K562 (cell line): ENCODE measurements at regions not wholly inside any gene's neighbourhood (a gene's known extent, or its start where the extent isn't known, plus 50 kb on each side); places are given as distances from the start of the nearest gene placed in this dataset.

Source experiments
- ATAC-seq: fragments of 200-7000 bp; cut with Tn5 transposase; 3 replicates; pipeline ENCODE4 v1.9.1; 2020; ENCODE audit warnings: moderate library complexity
- BruUV-seq: library from RNA; stranded (reverse); fragments of 400-500 nt; replicated peaks from 2 replicates; lab custom pipeline; 2021; lab: Mats Ljungman, UMichigan
- CTCF ChIA-PET: fragments of 300-600 bp; formaldehyde crosslinking; extraction: SDS; loops from one replicate; lab custom pipeline; 2021; ENCODE audit warnings: low intra/inter-chr PET ratio; lab: Yijun Ruan, JAX
- POLR2A ChIA-PET: fragments of 300-600, 350-650 bp; sonication (Branson Sonifier 250); formaldehyde crosslinking; extraction: SDS; loops from one replicate; lab custom pipeline; 2021; ENCODE audit warnings: antibody characterized with exemption, inconsistent platforms; lab: Yijun Ruan, JAX
- DNase-seq, 4 experiments: peaks; one replicate each; pipeline versions ENCODE4 v3.0.0 to v3.0.0-alpha.2; 2011 to 2018; ENCODE audit warnings: low spot score in 3 of 4, mixed read lengths in 3 of 4; ENCODE audit errors: extremely low read depth in 1 of 4
- FAIRE-seq: peaks from 2 replicates; lab custom pipeline; 2011; peaks lifted over from hg19 to GRCh38; lab: Jason Lieb, UNC
- H2AFZ ChIP-seq: 2 replicates; pipeline ENCODE4 v1.6.0; 2011; ENCODE audit warnings: low read depth, low read length, control low read depth, inconsistent platforms
- H3K27ac ChIP-seq: fragments of 200-600 bp; 3 replicates; pipeline ENCODE4 v1.8.0; 2011; ENCODE audit warnings: low read depth, mild to moderate bottlenecking, control low read depth, inconsistent platforms, low read length, moderate library complexity, mixed read lengths; ENCODE audit errors: extremely low read depth
- H3K27me3 ChIP-seq, 2 experiments: fragments of 300-600 bp in 1 of 2; 2 replicates in 1 of 2; 3 replicates in 1 of 2; pipeline versions ENCODE4 v1.6.0 to v1.8.0; 2011; ENCODE audit warnings: inconsistent platforms in 2 of 2, low read length in 2 of 2, mild to moderate bottlenecking in 1 of 2, mixed read lengths in 1 of 2, moderate library complexity in 1 of 2; ENCODE audit not compliant: control insufficient read depth in 2 of 2, insufficient read depth in 2 of 2
- H3K36me3 ChIP-seq: fragments of 300-600 bp; 3 replicates; pipeline ENCODE4 v1.8.0; 2011; ENCODE audit warnings: mild to moderate bottlenecking, low read length, inconsistent platforms; ENCODE audit not compliant: control insufficient read depth, insufficient read depth
- H3K4me1 ChIP-seq, 2 experiments: fragments of 200-600 bp in 1 of 2; replicated peaks in 1 of 2; 2 replicates in 1 of 2; 3 replicates in 1 of 2; pipeline versions ENCODE4 v1.5.1 to v1.8.0; 2011; ENCODE audit warnings: inconsistent platforms in 2 of 2, low read length in 2 of 2, mild to moderate bottlenecking in 1 of 2, mixed read lengths in 1 of 2, moderate library complexity in 1 of 2; ENCODE audit not compliant: control insufficient read depth in 2 of 2, insufficient read depth in 2 of 2
- H3K4me2 ChIP-seq: 2 replicates; pipeline ENCODE4 v1.6.1; 2011; ENCODE audit warnings: low read length, control low read depth, inconsistent platforms, mixed read lengths; ENCODE audit not compliant: insufficient read depth
- H3K4me3 ChIP-seq: fragments of 200-600 bp; sonication (generic), shearing (Covaris generic); 2 replicates; pipeline ENCODE4 v1.5.1; 2016; ENCODE audit warnings: control low read depth, inconsistent platforms
- H3K79me2 ChIP-seq: fragments of 200-600 bp; 3 replicates; pipeline ENCODE4 v1.8.0; 2011; ENCODE audit warnings: low read length, inconsistent platforms; ENCODE audit not compliant: control insufficient read depth, insufficient read depth
- H3K9ac ChIP-seq, 2 experiments: 2 replicates each; pipeline versions ENCODE4 v1.6.0 to v1.6.1; 2011; ENCODE audit warnings: low read depth in 2 of 2, low read length in 2 of 2, control low read depth in 1 of 2, inconsistent platforms in 1 of 2, mild to moderate bottlenecking in 1 of 2, mixed read lengths in 1 of 2; ENCODE audit not compliant: insufficient read depth in 1 of 2
- H3K9me1 ChIP-seq: one replicate; pipeline ENCODE4 v1.6.0; 2011; ENCODE audit warnings: inconsistent platforms, mild to moderate bottlenecking, low read length, moderate library complexity; ENCODE audit not compliant: control insufficient read depth, insufficient read depth
- H3K9me3 ChIP-seq: replicated peaks from 2 replicates; pipeline ENCODE4 v1.5.1; 2011; ENCODE audit warnings: low read depth, low read length, inconsistent platforms; ENCODE audit not compliant: control insufficient read depth, insufficient read depth
- H4K20me1 ChIP-seq: replicated peaks from 2 replicates; pipeline ENCODE4 v1.6.1; 2011; ENCODE audit warnings: low read length, inconsistent platforms, mixed read lengths; ENCODE audit not compliant: control insufficient read depth, insufficient read depth
- ILK ChIP-seq: fragments of 450-650 bp; IDR thresholded peaks from 2 replicates; pipeline ENCODE4 v1.6.1; 2016; ENCODE audit warnings: missing genetic modification characterization, low read depth, mild to moderate bottlenecking, missing compliant biosample characterization, moderate library complexity, borderline replicate concordance
- JUN ChIP-seq, 2 experiments: sonication (generic) in 1 of 2; formaldehyde crosslinking in 1 of 2; IDR thresholded peaks; 2 replicates each; pipeline versions ENCODE4 v1.6.1 to v1.8.0; 2012 to 2022; ENCODE audit warnings: borderline replicate concordance in 2 of 2, mild to moderate bottlenecking in 2 of 2, improper control_type of control experiment in 1 of 2, low read depth in 1 of 2, low read length in 1 of 2, missing genetic modification reagents in 1 of 2
- JUND ChIP-seq, 2 experiments: IDR thresholded peaks; 2 replicates in 1 of 2; 3 replicates in 1 of 2; pipeline ENCODE4 v1.6.1; 2011; ENCODE audit warnings: borderline replicate concordance in 2 of 2, low read depth in 2 of 2, low read length in 2 of 2, improper control_type of control experiment in 1 of 2, missing biosample characterization in 1 of 2, missing genetic modification characterization in 1 of 2, missing genetic modification reagents in 1 of 2
- KDM1A ChIP-seq, 2 experiments: fragments of 450-650 bp; IDR thresholded peaks; 2 replicates each; pipeline ENCODE4 v1.6.1; 2016; ENCODE audit warnings: mild to moderate bottlenecking in 2 of 2
- MBD1 ChIP-seq: fragments of 250-450 bp; sonication (Bioruptor Pico); IDR thresholded peaks from 2 replicates; pipeline ENCODE4 v1.8.0; 2022; ENCODE audit warnings: inconsistent platforms
- NFE2 ChIP-seq: IDR thresholded peaks from 2 replicates; pipeline ENCODE4 v1.6.1; 2014; ENCODE audit warnings: antibody characterized with exemption, low read depth
- PRPF4 ChIP-seq: fragments of 200-400 bp; formaldehyde crosslinking; IDR thresholded peaks from one replicate; pipeline ENCODE4 v1.6.1; 2017; ENCODE audit warnings: low read length, low read depth, mild to moderate bottlenecking; ENCODE audit not compliant: insufficient read depth, poor library complexity, severe bottlenecking
- RCOR1 ChIP-seq, 2 experiments: IDR thresholded peaks; 2 replicates each; pipeline ENCODE4 v1.6.1; 2012; ENCODE audit warnings: low read depth in 2 of 2, low read length in 2 of 2, borderline replicate concordance in 1 of 2, improper control_type of control experiment in 1 of 2
- SMARCE1 ChIP-seq: fragments of 450-650 bp; IDR thresholded peaks from 2 replicates; pipeline ENCODE4 v1.7.1; 2016; ENCODE audit warnings: mild to moderate bottlenecking
- TEAD1 ChIP-seq, 2 experiments: fragments of 450-650 bp in 1 of 2; sonication (generic) in 1 of 2; formaldehyde crosslinking; IDR thresholded peaks; 2 replicates each; pipeline versions ENCODE4 v1.4.0 to v1.8.0; 2020 to 2022; ENCODE audit warnings: mild to moderate bottlenecking in 2 of 2, missing genetic modification reagents in 1 of 2
- ZFP1 ChIP-seq: fragments of 450-650 bp; formaldehyde crosslinking; IDR thresholded peaks from 2 replicates; pipeline ENCODE4 v1.4.0; 2020; ENCODE audit warnings: mild to moderate bottlenecking, mixed read lengths
- ZNF121 ChIP-seq: sonication (generic); formaldehyde crosslinking; conservative IDR thresholded peaks from 2 replicates; pipeline ENCODE4 v1.8.0; 2022; ENCODE audit warnings: missing genetic modification reagents
- WGBS: fragments of 100-300 bp; shearing (Covaris generic); methylation state at CpG from one replicate; pipeline ENCODE4 v1.1.6; 2016; ENCODE audit warnings: low coverage, mixed read lengths; ENCODE audit not compliant: insufficient coverage; ENCODE audit errors: missing lambda C conversion rate; 5-methylcytosine and 5-hydroxymethylcytosine counted together
- in situ Hi-C: fragments of 300-500 bp; cut with MboI; formaldehyde crosslinking; loops from 4 replicates; pipeline ENCODE4 v1.15.0; 2018; ENCODE audit warnings: inconsistent platforms, mixed read lengths
- intact Hi-C: fragments of 100-400 bp; cut with micrococcal nuclease; formaldehyde crosslinking; loops from 2 replicates; pipeline ENCODE4 v1.14.2; 2022
- TF ChIP-seq, protein P1 (sequence below): fragments of 450-650 bp; IDR thresholded peaks from 2 replicates; pipeline ENCODE4 v1.6.1; 2018; ENCODE audit not compliant: partially characterized antibody
- TF ChIP-seq, protein P2 (sequence below): sonication (generic); formaldehyde crosslinking; IDR thresholded peaks from 2 replicates; pipeline ENCODE4 v1.8.0; 2022; ENCODE audit warnings: mild to moderate bottlenecking, missing genetic modification reagents

- Histone ChIP-seq H3K36me3 (no peaks in the 10 kb centered on the region), H3K4me1 (no peaks in the 10 kb centered on the region), H3K4me3 (no peak overlapping the region), H3K9ac (no peak overlapping the region), H3K9me1 (no peaks in the 10 kb centered on the region), H3K9me3 (no peaks in the 10 kb centered on the region), H3K27me3 (no peaks in the 10 kb centered on the region), H3K79me2 (no peaks in the 10 kb centered on the region), H4K20me1 (no peaks in the 10 kb centered on the region), H2AFZ (no peak overlapping the region), H3K27ac (no peak overlapping the region), H3K4me2 (no peak overlapping the region)
- ChIA-PET CTCF (no interaction called here), POLR2A (no interaction called here)
- intact Hi-C loops (no loop called here), in situ Hi-C loops (no loop called here)
- DNase-seq (no peak), FAIRE-seq (no peak), ATAC-seq (no peak)
- no TSS peak for BruUV-seq
- WGBS, result 0% methylated on average over 3 of the region's 3 CpGs
- no peak for TF ChIP-seq TEAD1 (CRISPR knock-in tag; IDR thresholded peaks at IDR 0.05)
- no peak for TF ChIP-seq SMARCE1
- TF ChIP-seq NFE2, result no peak
- TF ChIP-seq RCOR1 (IDR thresholded peaks at IDR 0.05; ENCODE audit: borderline replicate concordance in 1 of 2, low read depth in 2 of 2, low read length in 2 of 2), result no peak
- TF ChIP-seq MBD1 (CRISPR knock-in tag), result no peak
- no peak for TF ChIP-seq JUND (IDR thresholded peaks at IDR 0.05; ENCODE audit: borderline replicate concordance, low read depth, low read length)
- no peak for TF ChIP-seq JUND (tag; IDR thresholded peaks at IDR 0.05; ENCODE audit: borderline replicate concordance, low read depth, low read length)
- TF ChIP-seq, protein P1, sequence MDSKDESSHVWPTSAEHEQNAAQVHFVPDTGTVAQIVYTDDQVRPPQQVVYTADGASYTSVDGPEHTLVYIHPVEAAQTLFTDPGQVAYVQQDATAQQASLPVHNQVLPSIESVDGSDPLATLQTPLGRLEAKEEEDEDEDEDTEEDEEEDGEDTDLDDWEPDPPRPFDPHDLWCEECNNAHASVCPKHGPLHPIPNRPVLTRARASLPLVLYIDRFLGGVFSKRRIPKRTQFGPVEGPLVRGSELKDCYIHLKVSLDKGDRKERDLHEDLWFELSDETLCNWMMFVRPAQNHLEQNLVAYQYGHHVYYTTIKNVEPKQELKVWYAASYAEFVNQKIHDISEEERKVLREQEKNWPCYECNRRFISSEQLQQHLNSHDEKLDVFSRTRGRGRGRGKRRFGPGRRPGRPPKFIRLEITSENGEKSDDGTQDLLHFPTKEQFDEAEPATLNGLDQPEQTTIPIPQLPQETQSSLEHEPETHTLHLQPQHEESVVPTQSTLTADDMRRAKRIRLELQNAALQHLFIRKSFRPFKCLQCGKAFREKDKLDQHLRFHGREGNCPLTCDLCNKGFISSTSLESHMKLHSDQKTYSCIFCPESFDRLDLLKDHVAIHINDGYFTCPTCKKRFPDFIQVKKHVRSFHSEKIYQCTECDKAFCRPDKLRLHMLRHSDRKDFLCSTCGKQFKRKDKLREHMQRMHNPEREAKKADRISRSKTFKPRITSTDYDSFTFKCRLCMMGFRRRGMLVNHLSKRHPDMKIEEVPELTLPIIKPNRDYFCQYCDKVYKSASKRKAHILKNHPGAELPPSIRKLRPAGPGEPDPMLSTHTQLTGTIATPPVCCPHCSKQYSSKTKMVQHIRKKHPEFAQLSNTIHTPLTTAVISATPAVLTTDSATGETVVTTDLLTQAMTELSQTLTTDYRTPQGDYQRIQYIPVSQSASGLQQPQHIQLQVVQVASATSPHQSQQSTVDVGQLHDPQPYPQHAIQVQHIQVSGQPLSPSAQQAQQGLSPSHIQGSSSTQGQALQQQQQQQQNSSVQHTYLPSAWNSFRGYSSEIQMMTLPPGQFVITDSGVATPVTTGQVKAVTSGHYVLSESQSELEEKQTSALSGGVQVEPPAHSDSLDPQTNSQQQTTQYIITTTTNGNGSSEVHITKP, result no peak
- TF ChIP-seq, protein P2, sequence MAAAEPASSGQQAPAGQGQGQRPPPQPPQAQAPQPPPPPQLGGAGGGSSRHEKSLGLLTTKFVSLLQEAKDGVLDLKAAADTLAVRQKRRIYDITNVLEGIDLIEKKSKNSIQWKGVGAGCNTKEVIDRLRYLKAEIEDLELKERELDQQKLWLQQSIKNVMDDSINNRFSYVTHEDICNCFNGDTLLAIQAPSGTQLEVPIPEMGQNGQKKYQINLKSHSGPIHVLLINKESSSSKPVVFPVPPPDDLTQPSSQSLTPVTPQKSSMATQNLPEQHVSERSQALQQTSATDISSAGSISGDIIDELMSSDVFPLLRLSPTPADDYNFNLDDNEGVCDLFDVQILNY (CRISPR knock-in tag), result no peak
- TF ChIP-seq ZNF121 (CRISPR knock-in tag), result no peak
- TF ChIP-seq ZFP1 (CRISPR knock-in tag), result no peak
- TF ChIP-seq PRPF4, result no peak
- TF ChIP-seq ILK (tag), result no peak
- no peak for TF ChIP-seq KDM1A (IDR thresholded peaks at IDR 0.05)
- TF ChIP-seq JUN (IDR thresholded peaks at IDR 0.05; ENCODE audit: borderline replicate concordance, low read depth, low read length), result no peak
- no peak for TF ChIP-seq JUN (CRISPR knock-in tag; IDR thresholded peaks at IDR 0.05; ENCODE audit: borderline replicate concordance)
These were observed 162.7 kb upstream of the MEIS2 start for GRCh38 chr15:37262922-37263608.
